Activated T-cell treated with anti-CD3 and anti-CD28 coated beads, Interleukin-2, amount 50 U/mL, for 4 hours (primary cell): ENCODE measurements at regions not wholly inside any gene's neighbourhood (a gene's known extent, or its start where the extent isn't known, plus 50 kb on each side); places are given as distances from the start of the nearest gene placed in this dataset.
"Not testable (repeated sequence)": the region's sequence is repeated elsewhere in the genome, so short reads cannot be mapped to it uniquely, and the experiment has no call there.

Source experiments
- ATAC-seq, 2 donors: fragments of 200-7000 bp; cut with Tn5 transposase; one replicate each; pipeline ENCODE4 v1.10.0; 2021
- DNase-seq: peaks from one replicate; pipeline ENCODE4 v3.0.0-alpha.2; 2020
- H3K27me3 Mint-ChIP-seq: one replicate; pipeline ENCODE4 v1.8.0; 2021; ENCODE audit warnings: low read depth, mixed read lengths
- H3K36me3 Mint-ChIP-seq: one replicate; pipeline ENCODE4 v1.8.0; 2022; ENCODE audit warnings: mixed read lengths; ENCODE audit not compliant: insufficient read depth
- H3K4me1 Mint-ChIP-seq: one replicate; pipeline ENCODE4 v1.8.0; 2021; ENCODE audit warnings: low read depth, mixed read lengths
- H3K4me3 Mint-ChIP-seq: one replicate; pipeline ENCODE4 v1.8.0; 2021; ENCODE audit warnings: mild to moderate bottlenecking, moderate library complexity, mixed read lengths
- H3K9me3 Mint-ChIP-seq: one replicate; pipeline ENCODE4 v1.8.0; 2021; ENCODE audit warnings: mixed read lengths

DNA sequence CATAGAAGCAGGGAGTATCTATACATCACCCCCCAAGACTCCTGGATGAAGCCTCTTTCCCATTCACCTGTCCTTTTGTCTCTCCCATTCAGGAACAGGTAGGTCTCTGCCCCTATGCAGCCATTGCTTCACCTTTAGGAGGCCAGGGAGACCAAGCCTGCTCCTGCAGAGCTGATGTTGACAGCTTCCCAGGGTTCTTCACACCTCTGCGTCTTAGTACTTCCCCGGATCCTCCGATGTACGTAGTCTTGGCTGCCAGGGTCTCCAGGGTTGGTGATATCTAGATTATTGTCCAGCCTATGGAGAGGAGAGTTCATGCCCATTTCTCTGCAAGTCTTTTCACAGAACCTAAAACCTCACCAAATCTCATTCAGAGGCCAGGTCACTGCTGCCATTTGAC, 365.7 kb upstream of the KLF6 start:
- Mint-ChIP-seq H3K27me3 (no peaks in the 10 kb centered on the region), H3K9me3 (no peaks in the 10 kb centered on the region), H3K4me3 (no peak overlapping the region), H3K4me1 (peaks cover 16% of the 10 kb centered on the region), H3K36me3 (no peaks in the 10 kb centered on the region)
- DNase-seq (no peak), ATAC-seq (no peak)

DNA sequence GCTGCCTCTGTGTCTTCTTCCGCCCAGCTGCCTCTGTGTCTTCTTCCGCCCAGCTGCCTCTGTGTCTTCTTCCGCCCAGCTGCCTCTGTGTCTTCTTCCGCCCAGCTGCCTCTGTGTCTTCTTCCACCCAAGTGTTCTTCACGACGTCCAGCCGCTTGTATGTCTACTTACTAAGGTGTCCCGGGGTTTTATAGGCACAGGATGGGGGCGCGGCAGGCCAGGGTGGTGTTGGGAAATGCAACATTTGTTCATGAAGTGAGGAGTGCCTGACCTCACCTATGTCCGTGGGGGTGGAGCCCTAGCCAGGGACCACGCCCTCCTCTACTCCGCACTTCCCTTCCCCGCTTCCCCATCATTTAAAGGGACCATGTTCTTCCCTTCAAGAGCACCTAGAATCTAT, 364.5 kb upstream of the KLF6 start:
- not testable (repeated sequence) for ATAC-seq, DNase-seq, H3K4me3 Mint-ChIP-seq, H3K4me1 Mint-ChIP-seq, H3K27me3 Mint-ChIP-seq, H3K36me3 Mint-ChIP-seq, H3K9me3 Mint-ChIP-seq

DNA sequence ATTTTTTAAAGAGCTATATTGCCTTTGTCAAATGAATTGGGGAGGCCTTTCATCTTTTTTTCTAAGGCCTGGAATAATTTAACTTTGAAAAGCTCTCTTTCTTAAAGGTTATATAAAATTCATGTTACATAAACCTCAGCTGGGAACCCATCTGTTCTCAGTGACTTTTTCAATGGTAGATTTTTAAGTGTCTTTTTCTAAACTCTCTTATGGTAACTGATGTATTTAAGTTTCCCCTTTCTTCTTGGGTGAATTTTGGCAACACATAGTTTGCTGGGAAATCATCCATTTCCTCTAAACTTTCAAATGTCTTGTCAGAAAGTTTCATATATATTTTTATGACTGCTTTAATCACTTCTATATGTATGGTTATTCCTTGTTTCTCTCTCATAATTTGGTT, 362.2 kb upstream of the KLF6 start:
- no peaks in the 10 kb centered on the region for H3K9me3 Mint-ChIP-seq
- ATAC-seq = no peak
- no peaks in the 10 kb centered on the region for H3K27me3 Mint-ChIP-seq
- H3K36me3 Mint-ChIP-seq = no peaks in the 10 kb centered on the region
- DNase-seq = no peak
- no peaks in the 10 kb centered on the region for H3K4me1 Mint-ChIP-seq
- no peak overlapping the region for H3K4me3 Mint-ChIP-seq

DNA sequence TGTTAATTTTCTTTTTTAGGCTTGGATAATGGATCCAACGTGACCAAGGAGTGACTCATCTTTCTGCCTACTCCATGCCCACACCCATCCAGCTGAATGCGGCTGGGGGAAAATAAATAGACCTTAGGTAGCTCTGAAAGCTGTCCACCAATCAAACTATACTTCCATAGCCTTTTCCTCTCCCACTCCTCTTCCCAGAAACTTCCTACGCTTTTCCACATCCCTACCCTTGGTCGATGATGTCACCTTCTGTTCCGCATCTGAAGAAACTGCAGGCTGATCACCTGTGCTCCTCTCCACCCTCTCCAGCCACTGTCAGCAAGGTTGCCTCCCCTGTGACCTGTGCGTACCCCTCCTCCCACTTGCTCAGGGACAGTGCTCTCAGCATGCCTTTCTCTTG, 359.8 kb upstream of the KLF6 start:
- no peaks in the 10 kb centered on the region for H3K27me3 Mint-ChIP-seq
- H3K4me3 Mint-ChIP-seq = no peak overlapping the region
- no peaks in the 10 kb centered on the region for H3K4me1 Mint-ChIP-seq
- ATAC-seq (no peak), DNase-seq (no peak)
- H3K9me3 Mint-ChIP-seq = peaks cover 20% of the 10 kb centered on the region
- H3K36me3 Mint-ChIP-seq = peaks cover 2% of the 10 kb centered on the region

DNA sequence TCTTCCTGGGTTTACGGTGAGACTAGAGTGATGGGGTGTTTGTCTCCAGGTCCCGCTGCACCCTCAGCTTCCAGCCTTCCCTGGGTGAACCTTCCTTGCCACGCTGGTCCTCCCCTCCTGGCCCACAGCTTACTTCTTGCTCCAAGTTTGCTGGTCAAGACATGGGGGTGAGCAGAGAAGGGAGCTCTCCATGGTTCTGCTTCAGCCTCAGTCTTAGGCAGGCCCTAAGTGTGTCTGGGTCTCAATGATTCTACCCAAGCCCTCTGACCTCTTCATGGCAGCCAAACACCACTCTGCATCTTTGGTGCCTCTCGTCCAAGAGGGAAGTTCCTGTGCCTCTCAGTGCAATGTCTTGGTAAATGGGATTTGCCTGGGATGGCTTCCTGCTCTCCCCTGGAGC, 356.5 kb upstream of the KLF6 start:
- H3K27me3 Mint-ChIP-seq = no peaks in the 10 kb centered on the region
- peaks cover 26% of the 10 kb centered on the region for H3K9me3 Mint-ChIP-seq
- peaks cover 3% of the 10 kb centered on the region for H3K4me1 Mint-ChIP-seq
- DNase-seq (no peak), ATAC-seq (no peak)
- H3K4me3 Mint-ChIP-seq = no peak overlapping the region
- peaks cover 2% of the 10 kb centered on the region for H3K36me3 Mint-ChIP-seq

DNA sequence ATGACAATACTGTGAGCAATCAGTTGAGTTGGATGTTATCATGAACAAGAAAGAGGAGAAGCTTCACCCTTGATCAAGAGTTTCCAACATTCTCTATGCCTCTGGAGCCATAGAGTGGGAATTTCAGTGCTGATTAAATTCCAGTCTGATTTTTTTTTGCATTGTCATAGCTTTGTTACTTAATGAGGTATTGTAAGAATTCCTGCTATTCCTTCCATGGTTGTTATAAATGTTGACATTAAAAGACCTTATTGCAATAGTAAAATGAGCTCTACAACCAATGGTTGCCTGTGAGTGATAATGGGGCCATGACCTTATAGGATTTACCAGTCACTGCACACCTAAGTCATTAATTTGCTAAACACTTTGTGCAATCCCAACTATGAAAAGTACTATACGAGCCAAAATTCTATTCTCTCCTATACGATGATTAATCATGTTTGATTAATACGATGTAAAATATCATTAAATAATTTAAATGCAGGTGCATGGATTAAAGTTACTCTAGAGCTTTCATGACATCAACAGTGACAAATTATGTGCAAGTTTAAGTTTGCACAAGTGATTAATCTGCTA, 353.2 kb upstream of the KLF6 start:
- peaks cover 2% of the 10 kb centered on the region for H3K36me3 Mint-ChIP-seq
- no peaks in the 10 kb centered on the region for H3K27me3 Mint-ChIP-seq
- H3K4me1 Mint-ChIP-seq = peaks cover 23% of the 10 kb centered on the region
- DNase-seq = no peak
- peaks cover 26% of the 10 kb centered on the region for H3K9me3 Mint-ChIP-seq
- ATAC-seq = no peak
- no peak overlapping the region for H3K4me3 Mint-ChIP-seq

DNA sequence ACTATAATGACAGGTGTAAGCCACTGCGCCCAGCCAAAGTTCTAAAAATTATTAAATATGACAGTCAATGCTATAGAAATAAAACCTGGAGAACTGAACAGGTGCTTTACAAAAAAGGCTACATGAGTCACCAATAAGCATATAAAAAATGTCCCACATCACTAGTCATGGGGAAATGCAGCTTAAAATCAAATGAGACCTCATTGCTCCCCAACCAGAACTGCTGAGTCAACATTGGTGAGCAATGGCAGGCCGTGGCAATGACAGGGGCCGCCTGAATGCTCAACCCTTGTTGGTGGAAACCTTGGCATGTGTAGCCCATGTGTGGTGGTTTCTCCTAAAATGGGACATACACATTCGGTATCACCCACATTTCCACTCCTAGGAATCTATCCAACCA, 352.3 kb upstream of the KLF6 start:
- DNase-seq (no peak), ATAC-seq (no peak)
- no peak overlapping the region for H3K4me3 Mint-ChIP-seq
- H3K27me3 Mint-ChIP-seq = no peaks in the 10 kb centered on the region
- peaks cover 26% of the 10 kb centered on the region for H3K9me3 Mint-ChIP-seq
- H3K36me3 Mint-ChIP-seq = peaks cover 2% of the 10 kb centered on the region
- peaks cover 23% of the 10 kb centered on the region for H3K4me1 Mint-ChIP-seq

DNA sequence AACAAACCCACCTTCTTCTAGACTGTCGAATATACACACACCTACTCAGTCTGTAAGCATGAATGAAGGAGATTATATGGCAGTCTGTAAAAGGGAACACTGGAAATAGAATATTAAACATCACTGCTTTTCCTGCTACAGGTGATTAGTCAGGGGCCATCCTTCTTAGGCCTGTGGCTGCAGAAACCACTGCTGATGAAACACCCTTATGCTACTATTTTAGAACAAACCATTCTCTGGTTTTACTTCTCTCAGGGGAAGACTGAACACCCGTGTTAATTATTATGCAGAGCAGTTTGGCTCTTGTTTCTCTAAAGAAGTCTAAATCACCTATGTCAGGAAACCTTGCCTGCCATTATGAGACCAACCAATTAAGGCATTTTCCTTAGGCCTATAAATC, 351.1 kb upstream of the KLF6 start:
- H3K36me3 Mint-ChIP-seq = peaks cover under 1% of the 10 kb centered on the region
- ATAC-seq = no peak
- DNase-seq = no peak

DNA sequence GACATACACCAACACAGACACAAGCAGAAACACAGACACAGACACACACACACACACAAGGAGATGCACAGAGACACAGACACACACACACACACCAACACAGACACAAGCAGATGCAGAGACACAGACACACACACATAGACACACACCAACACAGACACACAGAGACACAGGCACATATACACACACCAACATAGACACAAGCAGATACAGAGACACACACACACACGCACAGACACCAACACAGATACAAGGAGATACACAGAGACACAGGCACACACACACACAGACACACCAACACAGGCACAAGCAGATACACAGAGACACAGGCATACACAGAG, 347.2 kb upstream of the KLF6 start:
- H3K4me1 Mint-ChIP-seq = peaks cover 48% of the 10 kb centered on the region
- no peaks in the 10 kb centered on the region for H3K9me3 Mint-ChIP-seq
- no peaks in the 10 kb centered on the region for H3K36me3 Mint-ChIP-seq
- ATAC-seq (no peak), DNase-seq (no peak)
- no peaks in the 10 kb centered on the region for H3K27me3 Mint-ChIP-seq
- no peak overlapping the region for H3K4me3 Mint-ChIP-seq

More for the DNA sequence above, 351.1 kb upstream of the KLF6 start:
- Mint-ChIP-seq H3K4me3 (no peak overlapping the region), H3K27me3 (no peaks in the 10 kb centered on the region), H3K4me1 (peaks cover 23% of the 10 kb centered on the region), H3K9me3 (peaks cover 16% of the 10 kb centered on the region)

DNA sequence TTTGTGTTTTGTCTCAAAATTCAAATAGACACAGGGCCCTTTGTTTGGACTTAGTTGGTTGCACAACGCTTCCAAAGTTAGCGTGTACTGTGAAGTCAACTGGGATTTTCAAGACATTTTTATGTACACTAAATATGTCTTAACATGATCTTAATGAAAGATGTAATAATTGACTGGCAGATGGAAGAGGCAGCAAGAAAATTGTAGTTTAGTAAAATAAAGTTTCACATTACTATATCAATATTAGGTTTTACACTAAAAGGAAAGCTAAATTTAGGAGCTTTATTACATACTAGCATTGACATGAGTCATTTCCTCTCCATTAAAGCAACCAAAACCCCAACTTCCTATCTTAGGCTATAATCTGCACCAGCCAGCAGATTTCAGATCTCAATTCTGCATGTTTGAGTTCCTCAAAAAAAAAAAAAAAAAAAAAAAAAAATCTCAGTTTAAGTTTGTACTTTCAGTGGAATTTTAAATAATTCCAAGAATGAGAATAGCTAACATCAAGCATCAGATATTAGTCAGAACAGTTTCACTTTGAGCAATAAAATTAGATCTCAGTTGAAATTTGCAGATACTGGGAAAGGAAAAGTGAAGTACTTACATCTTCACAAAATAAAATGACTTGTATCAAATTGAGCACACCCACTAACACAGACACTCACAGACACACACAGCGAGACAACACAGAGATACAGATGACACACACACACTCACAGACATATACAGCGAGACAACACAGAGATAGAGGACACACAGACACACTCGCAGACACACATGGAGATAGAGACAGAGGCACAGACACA, 346.6 kb upstream of the KLF6 start:
- Mint-ChIP-seq H3K36me3 (no peaks in the 10 kb centered on the region), H3K4me1 (peaks cover 47% of the 10 kb centered on the region), H3K9me3 (peaks cover 2% of the 10 kb centered on the region), H3K27me3 (no peaks in the 10 kb centered on the region), H3K4me3 (no peak overlapping the region)
- DNase-seq = peak; percentile 11
- ATAC-seq = peak; percentile 85 to 87

DNA sequence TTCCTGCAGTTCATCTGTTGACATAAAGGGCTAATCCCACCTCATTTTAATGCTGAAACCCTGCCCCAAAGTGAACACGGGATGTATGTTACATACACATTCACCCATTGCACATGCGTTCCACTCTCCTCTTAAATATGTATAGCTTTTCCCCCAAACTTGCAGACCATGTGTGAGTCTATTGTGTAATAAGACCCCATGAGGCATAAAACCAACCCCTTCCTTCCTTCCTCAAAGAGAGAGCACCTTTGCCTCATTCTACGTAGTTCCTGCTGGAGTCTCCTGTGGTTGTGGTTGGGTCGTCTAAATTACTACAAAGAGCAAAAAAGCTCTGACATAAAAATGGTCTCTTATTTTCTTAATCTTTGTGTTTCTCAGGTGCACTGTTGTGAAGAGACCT, 345.7 kb upstream of the KLF6 start:
- no peak for DNase-seq
- ATAC-seq = no peak
- H3K9me3 Mint-ChIP-seq = peaks cover 8% of the 10 kb centered on the region
- H3K27me3 Mint-ChIP-seq = no peaks in the 10 kb centered on the region
- H3K36me3 Mint-ChIP-seq = no peaks in the 10 kb centered on the region
- no peak overlapping the region for H3K4me3 Mint-ChIP-seq
- peaks cover 39% of the 10 kb centered on the region for H3K4me1 Mint-ChIP-seq

DNA sequence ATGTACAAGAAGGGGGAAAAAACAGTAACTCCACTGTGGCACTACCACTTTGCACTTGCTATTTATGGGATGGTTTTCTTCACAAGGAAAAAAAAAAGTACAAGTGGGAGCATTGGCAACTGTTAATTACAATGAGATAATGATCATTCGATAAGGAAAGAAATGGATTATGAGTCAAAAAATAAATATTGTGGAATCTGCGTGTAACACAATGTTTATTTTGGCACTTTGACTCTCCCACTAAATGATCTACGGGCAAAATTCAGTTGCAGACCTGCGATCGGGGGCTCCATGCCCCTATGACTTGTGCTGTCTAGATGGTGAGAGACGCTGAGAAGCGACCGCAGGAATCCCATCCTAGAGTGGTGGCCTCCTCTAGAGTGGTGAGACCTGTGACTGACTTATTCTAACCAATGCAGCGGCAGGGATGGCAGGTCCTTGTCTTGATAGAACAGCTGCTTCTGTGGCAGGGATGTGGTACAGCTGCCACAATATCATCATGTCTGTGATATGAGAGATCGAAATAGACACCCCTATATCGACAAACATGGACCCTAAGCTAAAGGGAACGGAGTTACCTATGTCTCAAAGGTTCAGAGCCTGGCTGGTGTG, 345.0 kb upstream of the KLF6 start:
- Mint-ChIP-seq H3K36me3 (peaks cover 1% of the 10 kb centered on the region), H3K27me3 (no peaks in the 10 kb centered on the region), H3K4me3 (no peak overlapping the region), H3K4me1 (peaks cover 31% of the 10 kb centered on the region), H3K9me3 (peaks cover 10% of the 10 kb centered on the region)
- ATAC-seq (no peak), DNase-seq (no peak)

DNA sequence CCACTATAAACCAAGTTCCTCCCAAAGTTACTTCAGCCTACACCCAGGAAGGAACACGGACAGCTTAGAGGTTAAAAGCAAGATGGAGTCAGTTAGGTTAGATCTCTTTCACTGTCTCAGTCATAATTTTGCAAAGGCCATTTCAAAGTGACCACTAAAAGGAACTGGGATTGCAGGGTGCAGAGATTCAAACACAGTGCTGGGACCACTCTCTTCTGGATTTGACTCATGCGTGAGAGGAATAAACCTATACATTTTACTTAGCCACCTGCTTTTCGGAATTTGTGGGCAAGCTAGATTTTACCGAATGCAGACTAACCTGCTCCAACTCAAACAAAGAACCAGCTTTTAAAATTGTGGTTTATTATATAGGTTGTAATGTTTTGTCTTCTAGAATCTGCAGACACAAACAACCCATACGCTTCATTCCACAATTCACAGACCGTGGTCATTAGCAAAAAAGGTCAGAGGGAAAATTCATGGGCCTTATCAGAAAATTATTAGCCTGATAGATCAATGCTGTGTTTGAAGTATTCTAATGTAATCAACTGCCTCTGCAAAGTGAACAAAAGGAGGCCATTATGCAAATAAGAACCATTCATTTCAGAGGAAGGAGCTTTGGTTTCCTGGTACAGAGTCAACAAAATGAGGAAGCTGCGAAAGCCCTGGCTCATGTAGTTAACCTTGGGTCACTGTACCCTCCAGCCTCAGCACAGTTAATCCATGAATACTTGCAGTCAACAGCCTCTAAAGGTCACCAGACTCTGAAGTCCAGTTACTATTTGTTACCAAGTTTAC, 342.7 kb upstream of the KLF6 start:
- H3K9me3 Mint-ChIP-seq = peaks cover 15% of the 10 kb centered on the region
- H3K4me1 Mint-ChIP-seq = peaks cover 25% of the 10 kb centered on the region
- H3K36me3 Mint-ChIP-seq = peaks cover 6% of the 10 kb centered on the region
- DNase-seq = no peak
- H3K4me3 Mint-ChIP-seq = no peak overlapping the region
- no peaks in the 10 kb centered on the region for H3K27me3 Mint-ChIP-seq
- ATAC-seq = no peak

DNA sequence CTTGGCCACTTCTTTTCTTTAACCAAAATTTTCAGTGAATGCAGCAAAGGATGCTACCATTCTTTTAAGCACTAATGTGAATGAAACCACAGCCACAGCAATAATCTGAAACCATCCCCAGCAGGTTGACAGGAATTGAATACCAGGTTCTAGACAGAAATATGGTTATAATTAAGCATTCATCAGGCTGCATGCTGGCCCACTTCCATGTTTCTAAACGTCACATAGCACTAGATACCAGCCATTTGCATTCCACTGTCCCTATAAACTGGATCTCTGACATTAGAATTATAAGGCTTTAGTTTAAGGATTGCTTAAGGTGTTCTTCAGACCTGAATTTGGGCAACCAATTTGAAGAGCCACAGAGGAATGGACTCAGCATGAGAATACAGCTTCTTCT, 340.8 kb upstream of the KLF6 start:
- Mint-ChIP-seq H3K4me3 (no peak overlapping the region), H3K27me3 (no peaks in the 10 kb centered on the region), H3K4me1 (peaks cover 34% of the 10 kb centered on the region)

More for the DNA sequence above, 340.8 kb upstream of the KLF6 start:
- DNase-seq = no peak
- peaks cover 6% of the 10 kb centered on the region for H3K36me3 Mint-ChIP-seq
- no peak for ATAC-seq
- H3K9me3 Mint-ChIP-seq = peaks cover 15% of the 10 kb centered on the region
